Stimulated activated CD8-positive, alpha-beta memory T cell treated with anti-CD3 and anti-CD28 coated beads, Interleukin-4, amount 100 ng/mL, for 4 hours (primary cell): ENCODE measurements at regions not wholly inside any gene's neighbourhood (a gene's known extent, or its start where the extent isn't known, plus 50 kb on each side); places are given as distances from the start of the nearest gene placed in this dataset.
"Not testable (repeated sequence)": the region's sequence is repeated elsewhere in the genome, so short reads cannot be mapped to it uniquely, and the experiment has no call there.

Experiments
- DNase-seq, 2 donors: peaks; one replicate each; pipeline ENCODE4 v3.0.0-alpha.2; 2020; ENCODE audit warnings: low read depth in 2 of 2, low spot score in 1 of 2

DNA sequence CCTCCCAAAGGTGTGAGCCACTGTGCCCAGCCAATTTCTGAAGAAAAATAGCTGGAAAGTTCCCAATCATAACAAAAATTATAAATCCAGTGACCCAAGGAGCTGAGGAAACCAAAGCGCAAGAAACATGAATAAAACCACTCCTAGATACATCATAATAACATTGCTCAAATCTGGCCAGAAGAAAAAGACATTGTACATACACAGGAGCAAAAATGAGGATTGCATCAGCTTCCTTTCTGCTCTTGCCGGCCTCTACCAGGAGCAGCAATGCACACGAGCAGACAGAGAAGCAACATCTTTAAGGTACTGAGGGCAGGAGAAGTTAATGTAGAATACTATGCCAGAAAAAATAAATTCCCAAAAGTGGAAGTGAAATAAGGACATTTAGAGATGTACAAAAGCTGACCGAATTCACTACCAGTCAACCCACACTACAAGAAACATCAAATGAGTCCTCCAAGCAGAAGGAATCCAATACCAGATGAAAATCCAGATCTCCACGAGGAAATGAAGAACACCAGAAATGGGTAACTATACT is 127.0 kb upstream of the NBPF11 start:
- DNase-seq: not testable (repeated sequence)

- DNase-seq: not testable (repeated sequence)
Observed at GRCh38 chr1:148277865-148278279, 125.8 kb upstream of the NBPF11 start.

GRCh38 chr1:148267066-148267465 is 115.0 kb upstream of the NBPF11 start:
- DNase-seq: not testable (repeated sequence)

GRCh38 chr1:148264374-148265276 is 112.5 kb upstream of the NBPF11 start:
- DNase-seq: no peak

DNA sequence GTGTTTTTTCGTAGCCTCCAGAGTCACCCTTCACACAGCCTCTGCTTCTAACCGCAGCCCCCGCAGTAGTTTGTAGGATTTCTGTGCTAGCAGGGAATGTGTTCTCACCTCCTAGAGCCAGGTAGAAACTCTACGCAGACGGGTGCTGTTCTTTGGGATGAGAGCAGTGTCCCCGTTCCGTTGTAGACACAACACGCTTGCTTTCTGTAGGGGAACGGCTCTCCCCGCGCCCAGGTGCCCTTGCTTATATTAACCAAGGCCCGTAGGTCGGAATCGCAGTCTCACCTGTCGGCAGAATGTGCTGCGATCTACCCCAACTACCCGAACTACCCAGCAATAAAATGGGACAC is 111.8 kb upstream of the NBPF11 start:
- DNase-seq: no peak

DNA sequence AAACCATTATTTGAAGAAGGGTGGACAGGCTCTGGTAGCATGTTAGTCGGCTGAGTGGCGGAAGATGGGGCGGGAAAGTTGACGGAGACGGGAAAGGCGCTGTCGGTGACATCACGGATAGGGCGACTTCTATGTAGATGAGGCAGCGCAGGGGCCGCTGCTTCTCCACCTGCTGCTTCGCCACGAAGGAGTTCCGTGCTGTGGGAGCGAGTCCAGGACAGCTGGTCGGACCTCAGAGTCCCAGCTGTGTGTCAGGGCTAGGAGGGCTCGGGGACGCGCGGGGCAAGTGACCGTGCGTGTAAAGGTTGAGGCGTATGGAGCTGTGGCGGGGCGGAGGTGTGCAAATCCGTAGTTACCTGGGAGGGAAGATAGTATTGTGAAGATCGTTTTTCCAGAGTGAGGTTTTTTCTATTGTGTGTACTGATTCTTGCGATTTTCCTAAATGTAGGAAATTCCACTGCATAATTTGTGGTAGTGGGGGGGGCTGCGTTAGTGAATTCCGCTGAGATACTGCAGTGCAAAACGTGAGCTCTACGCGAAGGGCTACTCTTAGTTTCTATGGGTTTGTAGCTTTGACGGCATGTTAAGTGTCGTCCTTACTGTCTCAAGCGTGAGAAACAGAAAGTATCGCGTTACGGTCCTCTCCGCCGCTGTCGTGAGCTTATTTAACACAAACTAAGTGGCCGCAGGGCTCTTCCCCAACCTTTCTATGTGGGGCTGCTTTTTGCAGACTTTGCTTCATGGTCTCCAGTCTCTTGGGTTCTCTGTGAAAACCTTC is 111.2 kb upstream of the NBPF11 start:
- peak in 1 of 2 donors; percentile 7 for DNase-seq

GRCh38 chr1:148261684-148262083 is 109.6 kb upstream of the NBPF11 start:
- not testable (repeated sequence) for DNase-seq

GRCh38 chr1:148257886-148258285 is 105.8 kb upstream of the NBPF11 start:
- not testable (repeated sequence) for DNase-seq

DNA sequence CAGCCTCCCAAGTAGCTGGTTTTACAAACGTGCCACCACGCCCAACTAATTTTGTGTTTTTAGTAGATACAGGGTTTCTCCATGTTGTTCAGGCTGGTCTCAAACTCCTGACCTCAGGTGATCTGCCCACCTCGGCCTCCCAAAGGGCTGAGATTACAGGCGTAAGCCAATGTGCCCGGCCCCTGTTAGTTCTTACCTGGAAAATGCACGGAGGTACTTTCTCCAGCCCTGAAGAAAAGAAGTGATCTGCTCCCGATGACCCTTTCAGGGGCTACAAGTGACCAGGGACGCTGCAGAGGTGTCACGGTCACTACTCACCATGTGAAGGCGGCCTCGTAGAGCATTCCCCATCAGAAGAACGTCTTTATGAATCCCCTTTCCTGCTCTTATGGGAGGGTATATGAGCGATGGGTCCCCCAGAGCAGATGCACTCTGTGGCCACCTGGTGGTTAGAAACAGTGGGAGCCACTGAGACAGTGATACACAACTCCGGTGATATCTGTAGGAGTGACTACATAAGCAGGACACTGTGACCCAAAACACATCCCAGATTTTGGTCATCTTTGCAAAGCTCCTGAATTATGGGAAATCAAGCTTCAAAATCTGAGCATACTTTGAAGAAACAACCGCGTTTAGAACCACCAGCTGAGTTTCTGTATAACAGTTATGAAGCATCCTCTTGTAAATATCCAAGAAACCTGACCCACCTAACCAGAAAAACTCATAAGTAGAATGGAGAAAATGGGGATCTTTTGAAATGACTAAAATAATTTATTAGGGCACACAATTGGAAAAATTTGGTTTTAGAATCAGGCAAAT is 102.7 kb upstream of the NBPF11 start:
- DNase-seq: not testable (repeated sequence)

GRCh38 chr1:148253808-148254207 is 101.7 kb upstream of the NBPF11 start:
- DNase-seq: not testable (repeated sequence)

DNA sequence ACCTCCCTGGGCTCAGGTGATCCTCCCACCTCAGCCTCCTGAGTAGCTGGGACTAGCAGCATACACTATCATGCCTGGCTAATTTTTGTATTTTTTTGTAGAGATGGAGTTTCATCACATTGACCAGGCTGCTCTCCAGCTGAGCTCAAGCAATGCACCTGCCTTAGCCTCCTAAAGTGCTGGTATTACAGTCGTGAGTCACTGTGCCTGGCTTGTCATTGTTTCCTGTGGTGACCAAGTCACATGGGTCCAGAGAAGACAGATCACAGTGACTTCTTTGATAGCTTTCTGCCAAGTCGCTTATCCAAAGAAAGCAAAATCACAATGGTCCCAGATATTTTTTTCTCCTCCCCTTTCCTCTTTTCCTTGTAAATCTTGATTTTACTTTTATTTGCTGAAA is 96.7 kb upstream of the NBPF11 start:
- DNase-seq: not testable (repeated sequence)

- DNase-seq: not testable (repeated sequence)
Observed at GRCh38 chr1:148246258-148246861, 94.3 kb upstream of the NBPF11 start.

DNA sequence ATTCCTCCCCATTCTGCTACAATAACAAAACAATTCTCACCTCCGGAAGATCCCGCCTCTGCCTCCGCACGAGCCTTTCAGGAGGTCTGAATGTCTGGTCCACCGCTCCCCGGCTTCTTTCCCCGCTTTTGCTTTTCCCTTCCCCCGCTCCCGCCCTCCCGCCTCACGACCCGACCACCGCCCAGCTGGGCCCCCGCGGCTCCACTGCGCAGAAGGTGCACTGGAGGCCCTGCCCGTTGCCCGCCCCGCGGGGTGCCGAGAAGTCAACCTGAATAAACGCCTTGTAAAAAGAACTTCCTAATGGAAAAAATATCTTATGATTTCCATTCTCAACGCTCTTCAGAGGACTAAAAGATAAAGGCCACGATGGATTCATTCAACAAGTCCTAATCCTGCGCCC is 93.8 kb upstream of the NBPF11 start:
- DNase-seq: not testable (repeated sequence)

- DNase-seq: not testable (repeated sequence)
Observed at GRCh38 chr1:148245443-148245842, 93.4 kb upstream of the NBPF11 start.

DNA sequence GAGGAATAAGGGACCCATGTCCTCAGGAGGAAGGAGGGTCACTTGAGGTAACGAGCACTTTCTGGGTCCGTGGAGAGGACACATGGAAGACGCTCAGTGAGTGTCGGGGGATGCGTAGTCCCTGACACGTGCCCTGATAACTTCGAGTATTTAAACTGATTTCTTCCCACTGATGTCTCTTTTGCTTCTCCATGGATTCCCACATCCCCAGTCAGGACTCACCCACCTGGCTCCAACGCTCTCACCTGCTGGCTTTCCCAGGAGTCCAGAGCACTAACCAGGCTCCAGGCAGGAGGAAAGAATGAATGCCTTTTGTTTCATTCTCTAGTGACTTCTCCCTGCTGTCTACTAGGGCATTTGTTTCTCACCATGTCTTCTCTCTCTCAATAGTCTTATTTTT is 81.2 kb upstream of the NBPF11 start:
- not testable (repeated sequence) for DNase-seq

GRCh38 chr1:148228846-148229245 is 76.8 kb upstream of the NBPF11 start:
- not testable (repeated sequence) for DNase-seq

DNA sequence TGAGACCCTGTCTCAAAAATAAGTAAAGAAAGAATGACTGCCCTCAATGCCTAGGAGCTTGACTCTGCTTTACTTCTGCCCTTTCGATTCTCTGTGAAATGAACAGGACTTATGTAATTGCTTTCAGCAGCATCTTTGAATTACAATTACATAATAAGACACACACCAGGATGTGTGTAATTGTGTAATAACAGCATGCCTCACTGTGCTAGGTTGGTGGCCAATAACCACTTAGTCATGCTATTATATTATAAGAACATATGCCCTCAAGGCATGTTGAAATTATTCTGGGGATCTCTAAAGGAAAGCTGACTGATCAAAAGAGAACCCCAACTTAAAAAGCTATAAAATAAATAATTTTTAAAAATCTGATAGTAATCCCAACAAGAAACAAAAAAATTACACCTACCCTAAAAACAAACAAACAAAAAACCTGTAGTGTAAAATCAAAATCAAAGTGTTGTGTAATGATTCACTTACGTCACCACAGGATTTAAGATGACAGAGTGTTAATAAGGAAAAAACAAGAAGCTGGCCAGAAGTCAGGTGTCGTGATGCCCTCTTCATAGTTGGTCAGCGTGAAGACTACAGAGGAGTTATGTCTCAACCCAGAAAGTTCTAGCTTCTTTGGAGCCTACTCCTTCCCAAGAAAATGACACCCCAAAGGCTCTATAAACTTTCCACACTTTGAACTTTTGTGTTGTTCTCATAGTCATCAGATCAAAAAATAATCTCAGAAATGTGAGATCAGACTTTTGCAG is 70.5 kb upstream of the NBPF11 start:
- not testable (repeated sequence) for DNase-seq

DNA sequence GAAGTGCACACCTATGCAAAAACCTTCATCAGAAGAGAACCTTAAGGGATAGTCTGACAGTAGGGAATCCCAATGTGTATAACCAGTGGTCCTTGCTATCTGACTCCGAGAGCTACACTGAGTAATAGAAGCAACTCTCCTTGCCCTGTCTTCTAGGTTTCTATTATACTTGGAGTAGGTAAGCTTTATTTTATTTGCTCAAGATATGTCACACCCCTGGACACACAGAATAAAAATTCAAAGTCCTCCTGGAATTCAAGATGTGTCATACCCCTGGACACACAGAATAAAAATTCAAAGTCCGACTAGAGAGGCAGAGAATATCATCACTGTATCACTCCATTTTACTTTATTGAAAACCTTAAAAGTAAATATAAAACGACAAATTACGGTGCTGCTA is 69.5 kb upstream of the NBPF11 start:
- DNase-seq: not testable (repeated sequence)

GRCh38 chr1:148219229-148219628 is 67.1 kb upstream of the NBPF11 start:
- DNase-seq: not testable (repeated sequence)

GRCh38 chr1:148211191-148211590 is 59.1 kb upstream of the NBPF11 start:
- not testable (repeated sequence) for DNase-seq
